K562 (cell line): ENCODE measurements at regions not wholly inside any gene's neighbourhood (a gene's known extent, or its start where the extent isn't known, plus 50 kb on each side); places are given as distances from the start of the nearest gene placed in this dataset.

ENCODE experiments used
- ATAC-seq: fragments of 200-7000 bp; cut with Tn5 transposase; 3 replicates; pipeline ENCODE4 v1.9.1; 2020; ENCODE audit warnings: moderate library complexity
- BruUV-seq: library from RNA; stranded (reverse); fragments of 400-500 nt; replicated peaks from 2 replicates; lab custom pipeline; 2021; lab: Mats Ljungman, UMichigan
- CTCF ChIA-PET: fragments of 300-600 bp; formaldehyde crosslinking; extraction: SDS; loops from one replicate; lab custom pipeline; 2021; ENCODE audit warnings: low intra/inter-chr PET ratio; lab: Yijun Ruan, JAX
- POLR2A ChIA-PET: fragments of 300-600, 350-650 bp; sonication (Branson Sonifier 250); formaldehyde crosslinking; extraction: SDS; loops from one replicate; lab custom pipeline; 2021; ENCODE audit warnings: antibody characterized with exemption, inconsistent platforms; lab: Yijun Ruan, JAX
- DNase-seq, 4 experiments: peaks; one replicate each; pipeline versions ENCODE4 v3.0.0 to v3.0.0-alpha.2; 2011 to 2018; ENCODE audit warnings: low spot score in 3 of 4, mixed read lengths in 3 of 4; ENCODE audit errors: extremely low read depth in 1 of 4
- FAIRE-seq: peaks from 2 replicates; lab custom pipeline; 2011; peaks lifted over from hg19 to GRCh38; lab: Jason Lieb, UNC
- H2AFZ ChIP-seq: 2 replicates; pipeline ENCODE4 v1.6.0; 2011; ENCODE audit warnings: low read depth, low read length, control low read depth, inconsistent platforms
- H3K27ac ChIP-seq: fragments of 200-600 bp; 3 replicates; pipeline ENCODE4 v1.8.0; 2011; ENCODE audit warnings: low read depth, mild to moderate bottlenecking, control low read depth, inconsistent platforms, low read length, moderate library complexity, mixed read lengths; ENCODE audit errors: extremely low read depth
- H3K27me3 ChIP-seq, 2 experiments: fragments of 300-600 bp in 1 of 2; 2 replicates in 1 of 2; 3 replicates in 1 of 2; pipeline versions ENCODE4 v1.6.0 to v1.8.0; 2011; ENCODE audit warnings: inconsistent platforms in 2 of 2, low read length in 2 of 2, mild to moderate bottlenecking in 1 of 2, mixed read lengths in 1 of 2, moderate library complexity in 1 of 2; ENCODE audit not compliant: control insufficient read depth in 2 of 2, insufficient read depth in 2 of 2
- H3K36me3 ChIP-seq: fragments of 300-600 bp; 3 replicates; pipeline ENCODE4 v1.8.0; 2011; ENCODE audit warnings: mild to moderate bottlenecking, low read length, inconsistent platforms; ENCODE audit not compliant: control insufficient read depth, insufficient read depth
- H3K4me1 ChIP-seq, 2 experiments: fragments of 200-600 bp in 1 of 2; replicated peaks in 1 of 2; 2 replicates in 1 of 2; 3 replicates in 1 of 2; pipeline versions ENCODE4 v1.5.1 to v1.8.0; 2011; ENCODE audit warnings: inconsistent platforms in 2 of 2, low read length in 2 of 2, mild to moderate bottlenecking in 1 of 2, mixed read lengths in 1 of 2, moderate library complexity in 1 of 2; ENCODE audit not compliant: control insufficient read depth in 2 of 2, insufficient read depth in 2 of 2
- H3K4me2 ChIP-seq: 2 replicates; pipeline ENCODE4 v1.6.1; 2011; ENCODE audit warnings: low read length, control low read depth, inconsistent platforms, mixed read lengths; ENCODE audit not compliant: insufficient read depth
- H3K4me3 ChIP-seq: fragments of 200-600 bp; sonication (generic), shearing (Covaris generic); 2 replicates; pipeline ENCODE4 v1.5.1; 2016; ENCODE audit warnings: control low read depth, inconsistent platforms
- H3K79me2 ChIP-seq: fragments of 200-600 bp; 3 replicates; pipeline ENCODE4 v1.8.0; 2011; ENCODE audit warnings: low read length, inconsistent platforms; ENCODE audit not compliant: control insufficient read depth, insufficient read depth
- H3K9ac ChIP-seq, 2 experiments: 2 replicates each; pipeline versions ENCODE4 v1.6.0 to v1.6.1; 2011; ENCODE audit warnings: low read depth in 2 of 2, low read length in 2 of 2, control low read depth in 1 of 2, inconsistent platforms in 1 of 2, mild to moderate bottlenecking in 1 of 2, mixed read lengths in 1 of 2; ENCODE audit not compliant: insufficient read depth in 1 of 2
- H3K9me1 ChIP-seq: one replicate; pipeline ENCODE4 v1.6.0; 2011; ENCODE audit warnings: inconsistent platforms, mild to moderate bottlenecking, low read length, moderate library complexity; ENCODE audit not compliant: control insufficient read depth, insufficient read depth
- H3K9me3 ChIP-seq: replicated peaks from 2 replicates; pipeline ENCODE4 v1.5.1; 2011; ENCODE audit warnings: low read depth, low read length, inconsistent platforms; ENCODE audit not compliant: control insufficient read depth, insufficient read depth
- H4K20me1 ChIP-seq: replicated peaks from 2 replicates; pipeline ENCODE4 v1.6.1; 2011; ENCODE audit warnings: low read length, inconsistent platforms, mixed read lengths; ENCODE audit not compliant: control insufficient read depth, insufficient read depth
- CTCF ChIP-seq, 3 experiments: IDR thresholded peaks in 2 of 3; conservative IDR thresholded peaks in 1 of 3; 2 replicates each; pipeline ENCODE4 v1.5.1; 2011 to 2012; ENCODE audit warnings: low read length in 3 of 3, mild to moderate bottlenecking in 3 of 3, control low read depth in 2 of 3, improper control_type of control experiment in 1 of 3, inconsistent platforms in 1 of 3, low read depth in 1 of 3, mixed read lengths in 1 of 3, moderate library complexity in 1 of 3; ENCODE audit not compliant: insufficient read depth in 2 of 3
- HINFP ChIP-seq: fragments of 450-650 bp; conservative IDR thresholded peaks from 2 replicates; pipeline ENCODE4 v1.6.1; 2016; ENCODE audit warnings: missing genetic modification characterization, low read depth, mild to moderate bottlenecking, control low read depth, missing compliant biosample characterization
- IRF1 ChIP-seq: sonication (generic); formaldehyde crosslinking; IDR thresholded peaks from 2 replicates; pipeline ENCODE4 v1.8.0; 2022; ENCODE audit warnings: missing genetic modification reagents, mild to moderate bottlenecking, borderline replicate concordance
- KDM4B ChIP-seq, 2 experiments: fragments of 450-650 bp in 1 of 2; sonication (generic) in 1 of 2; IDR thresholded peaks; 2 replicates each; pipeline ENCODE4 v1.6.1; 2016 to 2017; ENCODE audit warnings: borderline replicate concordance in 2 of 2, antibody characterized with exemption in 1 of 2, low read depth in 1 of 2, mild to moderate bottlenecking in 1 of 2
- MLX ChIP-seq, 2 experiments: fragments of 450-650 bp in 1 of 2; sonication (generic) in 1 of 2; formaldehyde crosslinking; conservative IDR thresholded peaks; 2 replicates each; pipeline versions ENCODE4 v1.4.0 to v1.8.1; 2020 to 2022; ENCODE audit warnings: mild to moderate bottlenecking in 1 of 2, missing genetic modification reagents in 1 of 2
- SETDB1 ChIP-seq: IDR thresholded peaks from one replicate; pipeline ENCODE4 v1.6.1; 2012; ENCODE audit warnings: low read length, control low read depth, inconsistent platforms
- SNRNP70 ChIP-seq: fragments of 200-400 bp; formaldehyde crosslinking; optimal IDR thresholded peaks from 2 replicates; pipeline ENCODE3; 2017; ENCODE audit warnings: low read depth, low read length
- ZBTB33 ChIP-seq: sonication (generic); formaldehyde crosslinking; IDR thresholded peaks from 2 replicates; pipeline ENCODE4 v1.8.1; 2023; ENCODE audit warnings: mild to moderate bottlenecking, missing genetic modification reagents
- ZKSCAN1 ChIP-seq: fragments of 150-350 bp; IDR thresholded peaks from 2 replicates; pipeline ENCODE4 v1.6.1; 2016; ENCODE audit warnings: low read depth, low read length
- WGBS: fragments of 100-300 bp; shearing (Covaris generic); methylation state at CpG from one replicate; pipeline ENCODE4 v1.1.6; 2016; ENCODE audit warnings: low coverage, mixed read lengths; ENCODE audit not compliant: insufficient coverage; ENCODE audit errors: missing lambda C conversion rate; 5-methylcytosine and 5-hydroxymethylcytosine counted together
- in situ Hi-C: fragments of 300-500 bp; cut with MboI; formaldehyde crosslinking; loops from 4 replicates; pipeline ENCODE4 v1.15.0; 2018; ENCODE audit warnings: inconsistent platforms, mixed read lengths
- intact Hi-C: fragments of 100-400 bp; cut with micrococcal nuclease; formaldehyde crosslinking; loops from 2 replicates; pipeline ENCODE4 v1.14.2; 2022

GRCh38 chr4:3713346-3713745 is 52.8 kb upstream of the ADRA2C start:
- ChIA-PET CTCF (no interaction called here), POLR2A (no interaction called here)
- BruUV-seq: no TSS peak
- FAIRE-seq: no peak
- WGBS: 4% methylated on average over 7 of the region's 7 CpGs
- ATAC-seq: no peak
- intact Hi-C loops: no loop called here
- H3K9me3 ChIP-seq: no peaks in the 10 kb centered on the region
- H3K79me2 ChIP-seq: no peaks in the 10 kb centered on the region
- H4K20me1 ChIP-seq: peaks cover 4% of the 10 kb centered on the region
- TF ChIP-seq ZKSCAN1 (no peak), CTCF (IDR thresholded peaks at IDR 0.05 in 2 of 3, conservative IDR thresholded peaks at IDR 0.05 in 1 of 3; ENCODE audit: insufficient read depth in 2 of 3, low read depth in 1 of 3, low read length in 3 of 3) (no peak), ZBTB33 (CRISPR knock-in tag) (no peak), HINFP (tag) (no peak), SNRNP70 (no peak), IRF1 (CRISPR knock-in tag) (no peak), KDM4B (IDR thresholded peaks at IDR 0.05; ENCODE audit: borderline replicate concordance in 2 of 2, low read depth in 1 of 2) (no peak), MLX (CRISPR knock-in tag; conservative IDR thresholded peaks at IDR 0.05) (no peak), SETDB1 (no peak)
- no peak overlapping the region for H3K9ac ChIP-seq
- no peaks in the 10 kb centered on the region for H3K4me1 ChIP-seq
- no peak overlapping the region for H3K4me2 ChIP-seq
- no peaks in the 10 kb centered on the region for H3K36me3 ChIP-seq
- no peak overlapping the region for H3K4me3 ChIP-seq
- no peak for DNase-seq
- in situ Hi-C loops: no loop called here
- H3K27ac ChIP-seq: no peak overlapping the region
- peaks cover 7 to 72% of the 10 kb centered on the region in 2 experiments; a peak in 4 of 5 replicates for H3K27me3 ChIP-seq
- no peak overlapping the region for H2AFZ ChIP-seq
- H3K9me1 ChIP-seq: no peaks in the 10 kb centered on the region
